Vagina (tissue), 2 donors: ENCODE measurements at regions not wholly inside any gene's neighbourhood (a gene's known extent, or its start where the extent isn't known, plus 50 kb on each side); places are given as distances from the start of the nearest gene placed in this dataset.

ENCODE experiments used
- POLR2A ChIP-seq, 2 donors: fragments of 450-650 bp; IDR thresholded peaks; one replicate each; pipeline ENCODE4 v1.6.1; 2017; ENCODE audit warnings: antibody characterized with exemption in 2 of 2, mild to moderate bottlenecking in 2 of 2, moderate library complexity in 2 of 2
- TF ChIP-seq, protein P1 (sequence below), 3 experiments: fragments of 450-650 bp in 2 of 3; fragments of 200-600 bp in 1 of 3; sonication (generic) in 1 of 3; IDR thresholded peaks; one replicate each; pipeline ENCODE4 v1.5.1; 2017 to 2019; ENCODE audit warnings: antibody characterized with exemption in 3 of 3, mild to moderate bottlenecking in 2 of 3, moderate library complexity in 2 of 3

DNA sequence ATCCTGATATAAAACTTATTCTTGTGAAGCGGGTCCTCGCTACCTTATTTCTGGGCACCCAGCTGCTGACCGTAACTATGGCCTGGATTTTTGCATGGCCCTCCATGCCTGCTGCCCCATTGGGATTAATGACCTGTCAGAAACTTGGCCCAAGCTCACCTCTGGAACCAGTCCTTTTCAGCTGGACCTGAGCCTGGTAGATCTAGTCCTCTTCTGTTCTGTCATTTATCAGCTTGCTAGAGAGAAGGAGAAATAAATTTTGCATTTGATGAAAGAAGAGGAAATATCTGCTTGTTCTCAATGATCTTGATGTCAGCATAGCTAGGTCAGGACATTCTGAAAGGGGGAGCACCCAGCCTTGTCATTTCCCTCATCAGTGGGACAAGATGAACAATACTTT, 387.8 kb upstream of the LARGE1 start:
- TF ChIP-seq, protein P1, sequence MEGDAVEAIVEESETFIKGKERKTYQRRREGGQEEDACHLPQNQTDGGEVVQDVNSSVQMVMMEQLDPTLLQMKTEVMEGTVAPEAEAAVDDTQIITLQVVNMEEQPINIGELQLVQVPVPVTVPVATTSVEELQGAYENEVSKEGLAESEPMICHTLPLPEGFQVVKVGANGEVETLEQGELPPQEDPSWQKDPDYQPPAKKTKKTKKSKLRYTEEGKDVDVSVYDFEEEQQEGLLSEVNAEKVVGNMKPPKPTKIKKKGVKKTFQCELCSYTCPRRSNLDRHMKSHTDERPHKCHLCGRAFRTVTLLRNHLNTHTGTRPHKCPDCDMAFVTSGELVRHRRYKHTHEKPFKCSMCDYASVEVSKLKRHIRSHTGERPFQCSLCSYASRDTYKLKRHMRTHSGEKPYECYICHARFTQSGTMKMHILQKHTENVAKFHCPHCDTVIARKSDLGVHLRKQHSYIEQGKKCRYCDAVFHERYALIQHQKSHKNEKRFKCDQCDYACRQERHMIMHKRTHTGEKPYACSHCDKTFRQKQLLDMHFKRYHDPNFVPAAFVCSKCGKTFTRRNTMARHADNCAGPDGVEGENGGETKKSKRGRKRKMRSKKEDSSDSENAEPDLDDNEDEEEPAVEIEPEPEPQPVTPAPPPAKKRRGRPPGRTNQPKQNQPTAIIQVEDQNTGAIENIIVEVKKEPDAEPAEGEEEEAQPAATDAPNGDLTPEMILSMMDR (IDR thresholded peaks at IDR 0.05) = no peak
- TF ChIP-seq POLR2A (IDR thresholded peaks at IDR 0.05) = no peak
